PC-3 (cell line): ENCODE measurements at regions not wholly inside any gene's neighbourhood (a gene's known extent, or its start where the extent isn't known, plus 50 kb on each side); places are given as distances from the start of the nearest gene placed in this dataset.

Experiments used
- ATAC-seq: fragments of 200-7000 bp; cut with Tn5 transposase; 2 replicates; pipeline ENCODE4 v1.9.1; 2020; ENCODE audit warnings: mild to moderate bottlenecking, moderate library complexity
- BruUV-seq: library from RNA; stranded (reverse); fragments of 400-500 nt; replicated peaks from 2 replicates; lab custom pipeline; 2021; lab: Mats Ljungman, UMichigan
- CTCF ChIA-PET: fragments of 300-600 bp; sonication (Branson Sonifier 250); formaldehyde crosslinking; loops from one replicate; lab custom pipeline; 2022; ENCODE audit warnings: antibody characterized with exemption; lab: Charles Lee
- POLR2A ChIA-PET: fragments of 300-600 bp; sonication (Branson Sonifier 250); formaldehyde crosslinking; loops from one replicate; lab custom pipeline; 2022; ENCODE audit warnings: antibody characterized with exemption; ENCODE audit not compliant: unreplicated experiment; lab: Charles Lee
- DNase-seq: peaks from one replicate; pipeline ENCODE4 v3.0.0-alpha.2; 2015
- H2AFZ ChIP-seq: fragments of 300-600 bp; sonication (generic); 2 replicates; pipeline ENCODE4 v1.6.0; 2016; ENCODE audit warnings: antibody characterized with exemption, low read length
- H3F3A ChIP-seq: fragments of 300-600 bp; sonication (generic); one replicate; pipeline ENCODE4 v1.6.0; 2017; ENCODE audit warnings: antibody characterized with exemption, low read length, control low read depth, mild to moderate bottlenecking; ENCODE audit not compliant: unreplicated experiment
- H3K27ac ChIP-seq: fragments of 300-600 bp; sonication (generic); 2 replicates; pipeline ENCODE4 v1.5.1; 2016; ENCODE audit warnings: mild to moderate bottlenecking, low read length
- H3K27me3 ChIP-seq: fragments of 300-600 bp; sonication (generic); 2 replicates; pipeline ENCODE4 v1.6.1; 2016; ENCODE audit warnings: low read length, mixed read lengths
- H3K36me3 ChIP-seq: fragments of 300-600 bp; sonication (generic); 2 replicates; pipeline ENCODE4 v1.6.1; 2016; ENCODE audit warnings: low read depth, mixed run types, low read length, mixed read lengths
- H3K4me1 ChIP-seq: fragments of 300-600 bp; sonication (generic); 2 replicates; pipeline ENCODE4 v1.5.1; 2016; ENCODE audit warnings: low read length; ENCODE audit not compliant: insufficient read depth
- H3K4me2 ChIP-seq: fragments of 300-600 bp; sonication (generic); 2 replicates; pipeline ENCODE4 v1.6.0; 2016; ENCODE audit warnings: low read length
- H3K4me3 ChIP-seq: fragments of 300-600 bp; sonication (generic); 2 replicates; pipeline ENCODE4 v1.5.1; 2016; ENCODE audit warnings: mild to moderate bottlenecking, low read length, mixed read lengths
- H3K79me2 ChIP-seq: fragments of 300-600 bp; sonication (generic); 2 replicates; pipeline ENCODE4 v1.6.1; 2017; ENCODE audit warnings: low read length, mixed read lengths
- H3K9ac ChIP-seq: fragments of 300-600 bp; sonication (generic); 2 replicates; pipeline ENCODE4 v1.6.0; 2016; ENCODE audit warnings: mild to moderate bottlenecking, low read length
- H3K9me2 ChIP-seq: fragments of 300-600 bp; sonication (generic); replicated peaks from 2 replicates; pipeline ENCODE4 v1.6.1; 2016; ENCODE audit warnings: mixed run types, low read length, mixed read lengths
- H3K9me3 ChIP-seq: fragments of 300-600 bp; sonication (generic); 2 replicates; pipeline ENCODE4 v1.6.1; 2016; ENCODE audit warnings: low read length, mixed read lengths
- H4K20me1 ChIP-seq: fragments of 300-600 bp; sonication (generic); 2 replicates; pipeline ENCODE4 v1.6.1; 2016; ENCODE audit warnings: low read length, mixed read lengths
- CTCF ChIP-seq: fragments of 300-600 bp; sonication (generic); conservative IDR thresholded peaks from 2 replicates; pipeline ENCODE4 v1.5.1; 2017; ENCODE audit warnings: antibody characterized with exemption, low read depth, mild to moderate bottlenecking, low read length
- EZH2 ChIP-seq: fragments of 300-600 bp; sonication (generic); IDR thresholded peaks from one replicate; pipeline ENCODE4 v1.6.1; 2017; ENCODE audit warnings: antibody characterized with exemption, mild to moderate bottlenecking, low read length; ENCODE audit not compliant: unreplicated experiment
- EZH2phosphoT487 ChIP-seq: fragments of 300-600 bp; sonication (generic); IDR thresholded peaks from 2 replicates; pipeline ENCODE4 v1.6.1; 2018; ENCODE audit warnings: mild to moderate bottlenecking, antibody characterized with exemption, low read length, borderline replicate concordance
- intact Hi-C: fragments of 100-400 bp; cut with micrococcal nuclease; formaldehyde crosslinking; loops from 2 replicates; pipeline ENCODE4 v1.9.0; 2023

- DNase-seq = no peak
- Histone ChIP-seq H3K9me2 (no peaks in the 10 kb centered on the region), H4K20me1 (no peaks in the 10 kb centered on the region), H3K36me3 (no peaks in the 10 kb centered on the region), H3K27ac (peak overlapping the region; percentile 51), H3K27me3 (no peaks in the 10 kb centered on the region), H3K4me3 (no peak overlapping the region), H3K9ac (no peak overlapping the region), H3K79me2 (no peaks in the 10 kb centered on the region), H3F3A (no peaks in the 10 kb centered on the region), H3K4me2 (peak overlapping the region; percentile 46; the same call in 1 of the 2 replicates), H2AFZ (no peak overlapping the region), H3K9me3 (no peaks in the 10 kb centered on the region), H3K4me1 (peaks cover 33% of the 10 kb centered on the region)
- ATAC-seq = no peak
- no TSS peak for BruUV-seq
- intact Hi-C loops = no loop called here
- CTCF ChIA-PET = interaction anchor here (0.5 kb wide), 1 partner anchor 30 kb away, joined by 3 read pairs; no protein-coding TSS in a partner anchor
- POLR2A ChIA-PET = interaction anchor here (0.6 to 0.9 kb wide), 2 partner anchors 54 to 284 kb away, joined by 3 read pairs; no protein-coding TSS in a partner anchor
- no peak for TF ChIP-seq CTCF
Measured at GRCh38 chr14:73795466-73795865, 56.2 kb upstream of the PTGR2 start.

GRCh38 chr14:73794146-73794545 lies 57.5 kb upstream of the PTGR2 start:
- ChIA-PET POLR2A (no interaction called here), CTCF (no interaction called here)
- H3F3A ChIP-seq = no peaks in the 10 kb centered on the region
- peaks cover 46% of the 10 kb centered on the region for H3K4me1 ChIP-seq
- H3K27ac ChIP-seq = no peak overlapping the region
- H4K20me1 ChIP-seq = no peaks in the 10 kb centered on the region
- no peak overlapping the region for H2AFZ ChIP-seq
- no peaks in the 10 kb centered on the region for H3K27me3 ChIP-seq
- DNase-seq = no peak
- no peak for ATAC-seq
- H3K4me2 ChIP-seq = no peak overlapping the region
- H3K9me3 ChIP-seq = no peaks in the 10 kb centered on the region
- no peaks in the 10 kb centered on the region for H3K36me3 ChIP-seq
- no peaks in the 10 kb centered on the region for H3K79me2 ChIP-seq
- intact Hi-C loops = no loop called here
- no peak overlapping the region for H3K4me3 ChIP-seq
- BruUV-seq = no TSS peak
- no peaks in the 10 kb centered on the region for H3K9me2 ChIP-seq
- TF ChIP-seq EZH2 = no peak
- TF ChIP-seq CTCF = no peak
- TF ChIP-seq EZH2phosphoT487 = no peak
- no peak overlapping the region for H3K9ac ChIP-seq

GRCh38 chr14:73792481-73792880 lies 59.1 kb upstream of the PTGR2 start:
- Histone ChIP-seq H3K79me2 (peaks cover 10% of the 10 kb centered on the region), H3K9me3 (no peaks in the 10 kb centered on the region), H3K4me1 (peaks cover 58% of the 10 kb centered on the region), H3F3A (no peaks in the 10 kb centered on the region), H3K4me3 (no peak overlapping the region), H3K4me2 (no peak overlapping the region), H3K27ac (no peak overlapping the region), H3K9ac (no peak overlapping the region), H2AFZ (no peak overlapping the region), H3K27me3 (no peaks in the 10 kb centered on the region), H4K20me1 (no peaks in the 10 kb centered on the region), H3K9me2 (no peaks in the 10 kb centered on the region), H3K36me3 (no peaks in the 10 kb centered on the region)
- CTCF ChIA-PET = no interaction called here
- DNase-seq = no peak
- BruUV-seq = no TSS peak
- ATAC-seq = no peak
- TF ChIP-seq EZH2phosphoT487 (no peak), EZH2 (no peak), CTCF (no peak)
- intact Hi-C loops = no loop called here
- POLR2A ChIA-PET = interaction anchor here (0.6 kb wide), 1 partner anchor 29 kb away, joined by 11 read pairs; no protein-coding TSS in a partner anchor
